HL-60/S4 (cell line): ENCODE measurements at regions not wholly inside any gene's neighbourhood (a gene's known extent, or its start where the extent isn't known, plus 50 kb on each side); places are given as distances from the start of the nearest gene placed in this dataset.
"Not testable (repeated sequence)": the region's sequence is repeated elsewhere in the genome, so short reads cannot be mapped to it uniquely, and the experiment has no call there.

ENCODE experiments used
- in situ Hi-C: fragments of 300-500 bp; cut with MboI; formaldehyde crosslinking; loops from 2 replicates; pipeline ENCODE4 v1.14.3; 2022; ENCODE audit warnings: low sequenced_read_pairs

- in situ Hi-C loops: no loop called here
Measured at GRCh38 chr4:138460477-138461414, 218.6 kb upstream of the SLC7A11 start.

- in situ Hi-C loops: no loop called here
Measured at GRCh38 chr4:138458751-138459150, 216.6 kb upstream of the SLC7A11 start.

GRCh38 chr4:138456349-138456748 lies 214.2 kb upstream of the SLC7A11 start:
- in situ Hi-C loops: not testable (repeated sequence)

- in situ Hi-C loops: no loop called here
Measured at GRCh38 chr4:138455097-138455496, 212.9 kb upstream of the SLC7A11 start.

GRCh38 chr4:138452826-138453225 lies 210.7 kb upstream of the SLC7A11 start:
- in situ Hi-C loops: no loop called here

- in situ Hi-C loops: no loop called here
Measured at GRCh38 chr4:138451276-138451663, 209.1 kb upstream of the SLC7A11 start.

GRCh38 chr4:138450546-138451275 lies 208.6 kb upstream of the SLC7A11 start:
- in situ Hi-C loops: no loop called here

GRCh38 chr4:138449938-138450337 lies 207.8 kb upstream of the SLC7A11 start:
- in situ Hi-C loops: no loop called here

- in situ Hi-C loops: no loop called here
Measured at GRCh38 chr4:138448169-138448568, 206.0 kb upstream of the SLC7A11 start.

GRCh38 chr4:138446456-138446855 lies 204.3 kb upstream of the SLC7A11 start:
- in situ Hi-C loops: no loop called here

GRCh38 chr4:138445098-138445497 lies 202.9 kb upstream of the SLC7A11 start:
- in situ Hi-C loops: no loop called here

- in situ Hi-C loops: no loop called here
Measured at GRCh38 chr4:138444260-138444659, 202.1 kb upstream of the SLC7A11 start.

GRCh38 chr4:138439143-138439581 lies 197.0 kb upstream of the SLC7A11 start:
- in situ Hi-C loops: no loop called here

GRCh38 chr4:138438608-138439007 lies 196.5 kb upstream of the SLC7A11 start:
- in situ Hi-C loops: no loop called here

GRCh38 chr4:138437263-138437851 lies 195.2 kb upstream of the SLC7A11 start:
- in situ Hi-C loops: no loop called here

GRCh38 chr4:138435733-138436132 lies 193.6 kb upstream of the SLC7A11 start:
- in situ Hi-C loops: not testable (repeated sequence)

- in situ Hi-C loops: not testable (repeated sequence)
Measured at GRCh38 chr4:138435046-138435445, 192.9 kb upstream of the SLC7A11 start.

- in situ Hi-C loops: no loop called here
Measured at GRCh38 chr4:138428611-138429010, 186.5 kb upstream of the SLC7A11 start.

- in situ Hi-C loops: no loop called here
Measured at GRCh38 chr4:138426786-138427185, 184.6 kb upstream of the SLC7A11 start.

GRCh38 chr4:138420471-138420870 lies 178.3 kb upstream of the SLC7A11 start:
- in situ Hi-C loops: no loop called here

- in situ Hi-C loops: no loop called here
Measured at GRCh38 chr4:138414202-138414601, 172.1 kb upstream of the SLC7A11 start.

GRCh38 chr4:138413273-138413672 lies 171.1 kb upstream of the SLC7A11 start:
- in situ Hi-C loops: no loop called here
